ENCODE measurements at regions not wholly inside any gene's neighbourhood (a gene's known extent, or its start where the extent isn't known, plus 50 kb on each side); places are given as distances from the start of the nearest gene placed in this dataset.
A peak's percentile ranks its signal among the peaks of the same experiment; 100 is the strongest.

DNA sequence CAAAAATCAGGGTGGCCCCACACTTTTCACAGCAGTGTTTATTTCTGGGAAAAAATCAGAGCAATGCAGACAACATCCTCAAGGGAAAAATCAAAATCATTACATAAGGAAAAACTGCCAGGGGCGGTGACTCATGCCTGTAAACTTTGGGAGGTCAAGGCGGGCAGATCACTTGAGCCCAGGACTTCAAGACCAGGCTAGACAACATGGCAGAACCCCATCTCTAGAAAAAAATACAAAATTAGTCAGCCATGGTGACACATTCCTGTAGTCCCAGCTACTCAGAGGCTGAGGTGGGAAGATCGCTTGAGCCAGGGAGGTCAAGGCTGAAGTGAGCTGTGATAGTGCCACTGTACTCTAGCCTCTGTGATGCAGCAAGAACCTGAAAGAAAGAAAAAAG, 102.8 kb downstream of the NAF1 start (continued):
- TF ChIP-seq, protein P1, sequence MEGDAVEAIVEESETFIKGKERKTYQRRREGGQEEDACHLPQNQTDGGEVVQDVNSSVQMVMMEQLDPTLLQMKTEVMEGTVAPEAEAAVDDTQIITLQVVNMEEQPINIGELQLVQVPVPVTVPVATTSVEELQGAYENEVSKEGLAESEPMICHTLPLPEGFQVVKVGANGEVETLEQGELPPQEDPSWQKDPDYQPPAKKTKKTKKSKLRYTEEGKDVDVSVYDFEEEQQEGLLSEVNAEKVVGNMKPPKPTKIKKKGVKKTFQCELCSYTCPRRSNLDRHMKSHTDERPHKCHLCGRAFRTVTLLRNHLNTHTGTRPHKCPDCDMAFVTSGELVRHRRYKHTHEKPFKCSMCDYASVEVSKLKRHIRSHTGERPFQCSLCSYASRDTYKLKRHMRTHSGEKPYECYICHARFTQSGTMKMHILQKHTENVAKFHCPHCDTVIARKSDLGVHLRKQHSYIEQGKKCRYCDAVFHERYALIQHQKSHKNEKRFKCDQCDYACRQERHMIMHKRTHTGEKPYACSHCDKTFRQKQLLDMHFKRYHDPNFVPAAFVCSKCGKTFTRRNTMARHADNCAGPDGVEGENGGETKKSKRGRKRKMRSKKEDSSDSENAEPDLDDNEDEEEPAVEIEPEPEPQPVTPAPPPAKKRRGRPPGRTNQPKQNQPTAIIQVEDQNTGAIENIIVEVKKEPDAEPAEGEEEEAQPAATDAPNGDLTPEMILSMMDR (conservative IDR thresholded peaks at IDR 0.05; ENCODE audit: low read depth in 2 of 2) = no peak
- no peak for TF ChIP-seq ZNF114 (CRISPR knock-in tag; IDR thresholded peaks at IDR 0.05)
- TF ChIP-seq EZH2 (IDR thresholded peaks at IDR 0.05; ENCODE audit: low read depth, unreplicated experiment) = no peak
- no peak for TF ChIP-seq STAT1 (IDR thresholded peaks at IDR 0.05; ENCODE audit: unreplicated experiment)
- TF ChIP-seq JUNB (IDR thresholded peaks at IDR 0.05; ENCODE audit: unreplicated experiment) = no peak
- TF ChIP-seq ETS1 (IDR thresholded peaks at IDR 0.05) = no peak

GRCh38 chr4:163048447-163048846, 118.2 kb downstream of the NAF1 start:
- no peaks in the 10 kb centered on the region for H3K27me3 ChIP-seq (ENCODE audit: insufficient read depth)
- no peaks in the 10 kb centered on the region for H3K4me1 ChIP-seq (ENCODE audit: insufficient read depth)
- Mint-ChIP-seq H3K9me3 (no peaks in the 10 kb centered on the region), H3K4me3 (no peak overlapping the region), H3K4me1 (peaks cover 3% of the 10 kb centered on the region; the same call in 2 of the 3 replicates), H3K36me3 (ENCODE audit: low read depth) (no peaks in the 10 kb centered on the region; the same call in 2 of the 3 replicates), H3K27ac (no peak overlapping the region), H3K27me3 (ENCODE audit: insufficient read depth, low read depth, poor library complexity) (no peaks in the 10 kb centered on the region)
- no peak overlapping the region for H3K4me3 ChIP-seq
- H3F3A ChIP-seq (replicated peaks; ENCODE audit: low read depth) = no peaks in the 10 kb centered on the region
- peak; percentile 74 for ATAC-seq
- H3K27ac ChIP-seq (ENCODE audit: low read depth) = no peak overlapping the region
- no peaks in the 10 kb centered on the region for H3K9me2 ChIP-seq (ENCODE audit: insufficient read depth)
- H3K36me3 ChIP-seq (ENCODE audit: insufficient read depth) = no peaks in the 10 kb centered on the region
- peak; percentile 75 for DNase-seq (ENCODE audit: low spot score)
- H2AFZ ChIP-seq = peak overlapping the region; percentile 6
- no peaks in the 10 kb centered on the region for H4K20me1 ChIP-seq (replicated peaks; ENCODE audit: insufficient read depth)
- H3K4me2 ChIP-seq = no peak overlapping the region
- no peaks in the 10 kb centered on the region for H3K79me2 ChIP-seq (replicated peaks; ENCODE audit: insufficient read depth)
- TF ChIP-seq NANOG (IDR thresholded peaks at IDR 0.05; ENCODE audit: borderline replicate concordance) (no peak), ZNF114 (CRISPR knock-in tag; IDR thresholded peaks at IDR 0.05) (no peak), EZH2phosphoT487 (IDR thresholded peaks at IDR 0.05; ENCODE audit: unreplicated experiment) (no peak), ETS1 (IDR thresholded peaks at IDR 0.05) (no peak), STAT1 (IDR thresholded peaks at IDR 0.05; ENCODE audit: unreplicated experiment) (no peak), CREB1 (CRISPR knock-in tag; IDR thresholded peaks at IDR 0.05; ENCODE audit: low read depth) (no peak), ZNF462 (CRISPR knock-in tag; IDR thresholded peaks at IDR 0.05) (peak; percentile 72; the same call in 1 of the 2 replicates), JUNB (IDR thresholded peaks at IDR 0.05; ENCODE audit: unreplicated experiment) (no peak), POLR2AphosphoS5 (IDR thresholded peaks at IDR 0.05; ENCODE audit: low read depth) (no peak)
- TF ChIP-seq, protein P1 (conservative IDR thresholded peaks at IDR 0.05; ENCODE audit: low read depth in 2 of 2) = peak; percentile 72 to 78
